ENCODE measurements at regions not wholly inside any gene's neighbourhood (a gene's known extent, or its start where the extent isn't known, plus 50 kb on each side); places are given as distances from the start of the nearest gene placed in this dataset.
"Not testable (repeated sequence)": the region's sequence is repeated elsewhere in the genome, so short reads cannot be mapped to it uniquely, and the experiment has no call there.

- DNase-seq, result not testable (repeated sequence)
These were observed 1191.2 kb downstream of the TMEM121 start for GRCh38 chr14:106717544-106717943.

DNA sequence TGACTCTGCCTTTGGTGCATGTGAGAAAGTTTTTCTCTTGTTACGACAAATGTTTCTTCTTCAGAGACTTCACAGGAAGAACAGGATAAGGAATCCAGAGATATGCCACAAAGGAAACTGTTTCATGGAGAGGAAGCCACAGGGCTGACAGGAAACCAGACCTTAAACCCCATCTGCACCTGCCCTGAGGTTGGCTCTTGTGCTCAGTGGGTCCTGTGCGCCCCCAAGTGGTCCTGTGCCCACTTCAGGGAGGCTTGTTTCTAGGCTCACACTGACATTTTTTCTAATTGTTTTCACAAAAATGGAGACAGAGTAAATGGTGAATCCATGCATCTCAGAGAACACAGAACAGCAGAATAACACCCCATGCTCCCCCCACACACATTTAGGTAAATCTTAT, 1193.5 kb downstream of the TMEM121 start:
- not testable (repeated sequence) for DNase-seq

DNA sequence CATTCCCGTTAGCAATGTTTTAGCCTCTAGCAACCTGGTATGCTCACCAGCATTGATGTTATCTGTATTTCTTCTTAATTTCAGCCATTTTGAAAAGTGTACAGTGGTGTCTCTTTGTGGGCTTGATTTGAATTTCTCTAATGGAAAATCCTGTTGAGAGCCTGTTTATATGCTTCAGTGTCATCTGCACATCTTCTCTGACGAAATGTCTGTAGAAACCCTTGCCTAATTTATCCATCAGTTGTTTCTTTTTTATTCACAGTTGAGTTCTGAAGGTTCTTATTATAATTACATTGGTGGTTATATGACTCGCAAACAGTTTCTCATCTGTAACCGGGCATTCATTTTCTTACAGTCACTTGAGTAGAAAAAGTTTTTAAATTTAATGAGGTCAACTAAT, 1195.5 kb downstream of the TMEM121 start:
- not testable (repeated sequence) for DNase-seq

GRCh38 chr14:106722813-106723687, 1196.7 kb downstream of the TMEM121 start:
- not testable (repeated sequence) for DNase-seq

DNA sequence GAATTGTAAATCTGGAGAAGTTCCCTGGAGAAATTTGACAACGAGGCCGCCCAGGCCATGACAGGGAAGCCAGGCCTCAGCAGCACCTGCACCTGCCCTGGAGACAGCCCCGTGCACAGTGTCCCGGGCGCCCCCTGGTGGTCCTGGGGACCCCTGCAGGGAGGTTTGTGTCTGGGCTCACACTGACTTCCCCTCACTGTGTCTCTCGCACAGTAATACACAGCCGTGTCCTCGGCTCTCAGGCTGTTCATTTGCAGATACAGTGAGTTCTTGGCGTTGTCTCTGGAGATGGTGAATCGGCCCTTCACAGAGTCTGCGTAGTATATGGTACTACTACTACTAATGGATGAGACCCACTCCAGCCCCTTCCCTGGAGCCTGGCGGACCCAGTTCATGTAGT, 1201.6 kb downstream of the TMEM121 start:
- DNase-seq, result not testable (repeated sequence)

DNA sequence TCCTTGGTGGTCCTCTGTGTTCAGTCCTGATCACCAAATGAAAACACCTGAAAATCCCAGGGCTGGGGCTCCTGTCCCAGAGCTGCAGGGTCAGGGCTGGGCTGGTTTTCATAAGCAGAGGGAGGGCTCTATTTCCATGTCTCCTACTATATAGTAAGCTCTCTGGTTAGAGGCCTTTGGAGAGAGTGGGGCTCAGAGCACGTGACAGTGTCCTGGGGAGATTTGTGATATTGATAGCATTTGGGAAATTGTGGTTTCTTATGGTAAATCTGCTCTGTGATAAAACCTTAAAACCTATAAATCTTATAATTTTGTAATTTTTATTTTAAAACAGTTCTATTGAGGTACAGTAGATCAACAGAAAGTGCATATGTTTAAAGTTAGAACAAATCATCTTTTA, 1202.2 kb downstream of the TMEM121 start:
- DNase-seq, result no peak

- DNase-seq, result no peak
These were observed 1203.2 kb downstream of the TMEM121 start for GRCh38 chr14:106729551-106729950.

- no peak for DNase-seq
These were observed 1207.4 kb downstream of the TMEM121 start for GRCh38 chr14:106733771-106734170.

DNA sequence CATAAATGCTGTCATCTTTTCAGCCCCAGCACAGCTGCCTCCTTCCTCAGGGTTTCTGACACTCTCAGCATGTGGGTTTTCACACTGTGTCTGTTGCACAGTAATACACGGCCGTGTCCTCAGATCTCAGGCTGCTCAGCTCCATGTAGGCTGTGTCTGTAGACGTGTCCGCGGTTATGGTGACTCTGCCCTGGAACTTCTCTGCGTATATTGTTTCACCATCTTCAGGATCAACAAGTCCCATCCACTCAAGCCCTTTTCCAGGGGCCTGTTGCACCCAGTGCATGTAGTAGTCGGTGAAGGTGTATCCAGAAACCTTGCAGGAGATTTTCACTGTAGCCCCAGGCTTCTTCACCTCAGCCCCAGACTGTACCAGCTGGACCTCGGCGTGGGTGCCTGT, 1210.6 kb downstream of the TMEM121 start:
- no peak for DNase-seq

DNA sequence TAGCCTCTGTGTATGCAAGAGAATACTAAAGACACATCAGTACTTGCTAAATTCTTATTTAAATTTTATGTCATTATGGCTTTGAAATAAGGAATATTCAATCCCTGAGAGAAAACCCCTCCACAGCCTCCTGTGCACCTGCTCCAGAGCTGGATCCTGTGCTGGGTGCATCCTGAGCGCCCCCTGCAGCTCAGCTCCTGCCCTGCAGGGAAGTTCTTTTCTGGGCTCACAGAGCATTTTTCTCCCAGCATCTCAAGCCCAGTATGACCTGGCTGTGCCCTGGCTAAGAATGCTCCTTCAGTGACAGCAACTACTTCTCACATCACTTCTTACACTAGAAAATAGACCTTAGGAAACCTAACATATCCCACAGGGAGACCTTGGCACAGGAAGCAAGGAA, 1211.7 kb downstream of the TMEM121 start:
- DNase-seq, result no peak

GRCh38 chr14:106738598-106739258, 1212.3 kb downstream of the TMEM121 start:
- not testable (repeated sequence) for DNase-seq

DNA sequence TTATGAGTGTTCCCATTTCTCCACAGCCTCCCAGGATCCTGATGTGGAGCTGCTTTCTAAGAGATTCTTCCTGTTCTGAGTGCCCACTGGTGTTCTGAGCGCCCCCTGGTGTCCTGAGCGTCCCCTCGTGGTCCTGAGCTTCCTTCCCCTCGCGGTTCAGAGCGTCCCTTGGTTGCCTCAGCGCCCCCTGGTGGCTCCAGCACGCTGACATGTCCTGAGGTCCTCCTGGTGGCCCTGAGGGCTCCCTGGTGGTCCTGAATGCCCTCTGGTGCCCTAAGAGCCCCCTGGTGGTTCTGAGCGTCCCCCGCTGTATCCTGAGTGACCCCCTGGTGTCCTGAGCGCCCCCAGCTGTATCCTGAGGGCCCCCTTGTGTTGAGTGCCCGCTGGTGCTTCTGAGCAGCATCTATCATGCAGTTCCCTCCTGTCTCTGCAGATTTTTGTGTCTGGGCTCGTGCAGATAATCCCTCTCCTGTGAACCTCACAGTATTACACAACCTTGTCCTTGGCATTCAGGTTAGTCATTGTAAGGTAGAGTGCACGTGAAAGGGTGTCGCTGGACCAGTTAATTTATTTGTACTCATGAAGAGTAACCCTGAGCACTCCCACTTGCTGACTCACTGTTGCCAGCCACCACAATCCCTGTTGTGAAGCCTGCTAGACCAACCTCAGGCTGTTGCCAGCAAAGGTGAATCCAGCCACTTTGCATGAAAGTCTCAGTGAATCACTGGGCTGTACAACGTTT, 1214.9 kb downstream of the TMEM121 start:
- DNase-seq, result not testable (repeated sequence)

GRCh38 chr14:106745016-106745767, 1218.8 kb downstream of the TMEM121 start:
- DNase-seq, result not testable (repeated sequence)

GRCh38 chr14:106750089-106750488, 1223.7 kb downstream of the TMEM121 start:
- DNase-seq, result not testable (repeated sequence)

DNA sequence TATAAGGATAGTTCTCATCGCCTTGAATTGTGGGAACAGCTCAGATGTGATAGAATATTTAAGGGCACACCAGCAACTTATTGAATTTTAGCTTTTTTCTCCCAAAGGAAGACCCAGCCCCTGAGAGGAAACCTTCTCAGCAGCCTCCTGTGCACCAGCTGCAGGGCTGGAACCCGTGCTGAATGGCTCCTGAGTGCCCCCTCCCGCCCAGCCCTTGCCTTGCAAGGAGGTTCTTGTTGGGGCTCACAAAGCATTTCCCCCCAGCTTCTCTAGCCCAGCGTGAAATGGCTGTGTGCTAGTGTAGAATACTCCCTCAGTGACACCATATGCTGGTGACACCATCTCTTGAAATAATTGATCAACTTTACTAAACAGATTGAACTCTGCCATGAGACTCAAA, 1227.4 kb downstream of the TMEM121 start:
- DNase-seq, result not testable (repeated sequence)

DNA sequence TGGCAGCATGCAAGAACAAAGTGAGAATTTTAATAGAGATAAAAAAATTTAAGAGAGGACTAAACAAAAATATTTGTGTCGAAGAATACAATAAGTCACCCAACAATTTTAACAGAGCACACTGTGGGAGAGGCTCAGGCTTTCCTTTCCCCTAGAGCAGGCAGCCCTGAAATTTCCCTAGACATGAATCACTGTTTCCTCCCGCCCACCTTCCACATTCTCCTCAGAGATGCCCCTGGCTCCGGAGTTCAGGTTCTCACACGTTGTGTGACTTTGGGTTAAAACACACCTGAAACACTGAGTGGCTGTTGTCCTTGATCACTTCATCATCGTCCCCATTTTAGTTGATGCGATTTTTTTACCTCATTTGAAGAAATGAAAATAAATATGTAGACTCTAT, 1231.1 kb downstream of the TMEM121 start:
- not testable (repeated sequence) for DNase-seq

DNA sequence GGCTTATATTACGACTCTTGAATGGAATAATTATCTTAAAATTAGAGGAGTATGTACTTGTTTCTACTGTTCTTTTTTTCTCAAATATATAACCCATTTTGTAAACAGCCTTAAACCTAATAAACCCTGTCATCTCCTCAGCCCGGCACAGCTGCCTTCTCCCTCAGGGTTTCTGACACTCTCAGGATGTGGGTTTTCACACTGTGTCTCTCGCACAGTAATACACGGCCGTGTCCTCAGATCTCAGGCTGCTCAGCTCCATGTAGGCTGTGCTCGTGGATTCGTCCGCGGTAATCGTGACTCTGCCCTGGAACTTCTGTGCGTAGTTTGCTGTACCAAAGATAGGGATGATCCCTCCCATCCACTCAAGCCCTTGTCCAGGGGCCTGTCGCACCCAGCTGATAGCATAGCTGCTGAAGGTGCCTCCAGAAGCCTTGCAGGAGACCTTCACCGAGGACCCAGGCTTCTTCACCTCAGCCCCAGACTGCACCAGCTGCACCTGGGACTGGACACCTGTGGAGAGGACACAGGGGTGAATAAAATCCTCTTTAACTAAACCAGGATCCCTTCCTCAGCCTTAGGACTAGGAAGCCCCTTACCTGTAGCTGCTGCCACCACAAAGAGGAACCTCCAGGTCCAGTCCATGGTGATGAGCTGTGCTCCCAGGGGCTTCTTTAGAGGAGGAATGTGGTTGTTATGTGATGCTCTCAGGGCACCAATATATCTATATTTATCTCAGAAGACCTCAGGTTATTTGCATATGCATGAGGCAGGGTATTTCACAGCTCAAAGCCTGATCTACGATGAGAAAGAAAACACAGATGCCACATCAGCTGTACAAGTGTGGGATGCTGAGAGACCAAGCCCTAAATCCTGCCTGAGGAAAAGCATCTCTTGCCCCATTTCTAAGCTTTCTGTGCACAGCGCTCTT, 1235.8 kb downstream of the TMEM121 start:
- DNase-seq, result not testable (repeated sequence)

DNA sequence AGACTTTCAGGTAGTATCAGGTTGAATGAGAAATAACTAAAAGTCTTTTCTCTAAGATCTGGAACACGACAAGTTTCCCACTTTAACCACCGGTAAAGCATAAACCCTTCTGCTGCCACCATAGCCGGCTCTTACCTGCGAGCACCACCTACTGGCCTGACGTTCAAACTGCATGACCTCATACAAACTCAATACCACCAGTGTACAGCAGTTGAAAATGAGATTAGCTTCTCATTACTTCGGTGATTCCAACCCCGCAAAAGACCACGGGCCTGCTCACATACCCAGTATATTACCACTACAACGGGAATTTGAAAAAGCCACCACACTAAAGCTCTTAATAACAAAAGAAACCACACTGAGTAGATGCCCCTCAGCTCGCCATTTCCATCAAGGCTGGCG, 1238.6 kb downstream of the TMEM121 start:
- DNase-seq, result not testable (repeated sequence)

DNA sequence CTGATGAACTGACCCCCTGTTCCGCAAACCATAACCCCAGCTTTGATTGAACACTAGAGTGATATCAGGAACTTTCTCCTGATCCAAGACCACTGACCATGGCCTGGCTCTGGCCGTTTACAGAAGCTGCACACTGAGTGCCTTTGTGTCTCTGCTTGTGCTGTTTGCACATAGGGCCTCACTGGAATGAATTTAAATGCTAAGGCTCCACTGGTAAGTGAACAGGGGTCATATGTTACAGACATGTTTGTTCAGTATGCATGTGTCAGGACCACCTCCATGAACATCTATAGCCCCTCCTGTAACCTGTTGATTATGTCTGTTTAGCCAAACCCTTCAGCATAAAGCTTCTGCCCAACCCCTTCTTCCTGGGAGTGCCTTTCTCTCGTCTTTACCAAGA, 1239.8 kb downstream of the TMEM121 start:
- DNase-seq, result no peak

- DNase-seq, result not testable (repeated sequence)
These were observed 1240.3 kb downstream of the TMEM121 start for GRCh38 chr14:106766551-106767277.

- not testable (repeated sequence) for DNase-seq
These were observed 1241.8 kb downstream of the TMEM121 start for GRCh38 chr14:106768230-106768629.
